GM21515 (cell line): ENCODE measurements at regions not wholly inside any gene's neighbourhood (a gene's known extent, or its start where the extent isn't known, plus 50 kb on each side); places are given as distances from the start of the nearest gene placed in this dataset.
A peak's percentile ranks its signal among the peaks of the same experiment; 100 is the strongest.
"Not testable (repeated sequence)": the region's sequence is repeated elsewhere in the genome, so short reads cannot be mapped to it uniquely, and the experiment has no call there.

Source experiments
- ATAC-seq: cut with Tn5 transposase; IDR thresholded peaks from one replicate; pipeline ENCODE4 v1.9.1; 2021; ENCODE audit not compliant: unreplicated experiment

DNA sequence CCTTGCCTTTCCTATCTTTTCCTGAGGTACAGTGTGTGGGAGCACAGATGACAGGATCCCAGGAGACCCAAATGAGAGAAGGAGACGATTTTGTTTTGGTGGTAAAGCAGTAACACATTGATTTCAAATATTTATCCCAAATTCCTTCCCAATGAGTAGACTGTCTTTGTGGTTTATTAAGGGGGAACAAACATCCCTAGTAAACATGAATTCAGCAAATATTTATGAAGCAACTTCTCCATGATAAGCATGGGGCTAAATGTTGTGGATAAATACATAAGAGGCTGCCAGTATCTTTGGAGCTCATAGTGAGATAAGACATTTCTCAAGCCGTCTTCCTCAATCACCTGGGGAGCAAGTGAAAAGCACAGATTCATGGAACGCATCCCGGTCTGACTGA, 460.8 kb upstream of the CFAP20DC start:
- ATAC-seq: no peak

DNA sequence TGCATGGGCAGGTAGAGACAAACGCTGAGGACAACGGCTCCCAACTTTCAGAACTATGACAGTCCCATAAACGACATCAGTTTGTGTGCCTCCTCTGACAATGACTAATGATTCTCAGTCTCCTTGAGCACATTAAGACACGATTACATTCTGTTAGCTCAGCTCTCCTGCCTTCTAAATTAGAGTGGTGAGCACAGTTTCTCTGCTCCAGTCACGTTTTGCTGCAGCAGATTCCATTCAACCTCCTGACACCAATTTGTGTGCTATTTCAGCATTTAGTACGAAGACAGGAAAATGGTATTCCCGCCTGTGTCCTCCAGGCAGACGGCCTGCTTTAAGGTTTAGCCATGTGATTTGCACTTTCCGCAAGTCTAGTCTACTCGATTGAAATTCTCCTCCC, 458.4 kb upstream of the CFAP20DC start:
- no peak for ATAC-seq

- ATAC-seq: no peak
Measured at GRCh38 chr3:59506191-59506590, 456.4 kb upstream of the CFAP20DC start.

DNA sequence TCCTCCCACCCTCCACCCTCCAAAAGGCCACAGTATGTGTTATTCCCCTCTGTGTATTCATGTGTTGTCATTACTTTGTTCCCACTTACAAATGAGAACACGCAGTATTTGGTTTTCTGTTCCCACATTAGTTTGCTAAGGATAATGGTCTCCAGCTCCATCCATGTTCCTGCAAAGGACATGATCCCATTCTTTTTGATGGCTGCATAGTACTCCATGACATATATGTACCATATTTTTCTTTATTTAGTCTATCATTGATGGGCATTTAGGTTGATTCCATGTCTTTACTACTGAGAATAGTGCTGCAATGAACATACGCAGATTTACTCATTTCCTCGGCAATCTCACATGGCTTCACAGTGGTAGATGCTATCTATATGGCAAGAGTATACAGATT, 453.6 kb upstream of the CFAP20DC start:
- ATAC-seq: no peak

DNA sequence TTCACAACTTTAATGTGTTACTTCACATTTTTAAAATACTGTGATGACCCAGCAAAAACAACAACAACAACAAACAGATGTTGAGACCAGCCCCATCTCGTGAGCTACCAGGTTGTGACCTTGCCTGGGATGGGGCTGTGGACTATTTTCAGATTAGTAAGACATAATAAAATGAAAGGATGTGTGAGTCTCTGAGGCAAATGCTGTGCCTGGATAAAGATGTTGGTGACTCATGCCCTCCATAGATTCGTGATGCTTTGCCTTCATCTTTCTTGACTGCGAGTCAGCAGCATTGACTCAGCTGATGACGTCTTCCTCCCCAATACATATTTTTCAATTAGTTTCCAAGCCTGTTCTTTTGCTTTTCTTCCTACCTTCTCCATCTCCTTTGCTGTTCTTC, 453.0 kb upstream of the CFAP20DC start:
- no peak for ATAC-seq

DNA sequence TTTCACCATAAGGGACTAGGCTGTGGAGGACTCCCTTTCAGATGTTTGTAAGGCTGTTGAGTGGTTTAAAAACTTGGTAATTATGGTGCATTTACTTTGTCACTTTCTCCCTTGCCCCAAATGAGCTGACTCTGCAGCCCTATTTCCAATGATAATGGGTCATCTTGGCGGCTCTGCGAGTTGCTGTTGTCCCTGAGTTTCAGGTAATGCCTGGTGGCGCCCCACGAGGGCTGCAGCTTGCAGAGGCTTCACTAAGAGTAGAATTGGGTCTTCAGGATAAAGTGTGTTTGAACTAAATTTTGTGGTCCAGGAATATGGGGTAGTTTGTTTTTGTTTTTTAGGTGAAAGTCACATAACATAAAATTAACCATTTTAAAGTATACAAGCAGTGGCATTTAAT, 450.1 kb upstream of the CFAP20DC start:
- no peak for ATAC-seq

- no peak for ATAC-seq
Measured at GRCh38 chr3:59499000-59499399, 449.2 kb upstream of the CFAP20DC start.

GRCh38 chr3:59496250-59496649, 446.4 kb upstream of the CFAP20DC start:
- no peak for ATAC-seq

DNA sequence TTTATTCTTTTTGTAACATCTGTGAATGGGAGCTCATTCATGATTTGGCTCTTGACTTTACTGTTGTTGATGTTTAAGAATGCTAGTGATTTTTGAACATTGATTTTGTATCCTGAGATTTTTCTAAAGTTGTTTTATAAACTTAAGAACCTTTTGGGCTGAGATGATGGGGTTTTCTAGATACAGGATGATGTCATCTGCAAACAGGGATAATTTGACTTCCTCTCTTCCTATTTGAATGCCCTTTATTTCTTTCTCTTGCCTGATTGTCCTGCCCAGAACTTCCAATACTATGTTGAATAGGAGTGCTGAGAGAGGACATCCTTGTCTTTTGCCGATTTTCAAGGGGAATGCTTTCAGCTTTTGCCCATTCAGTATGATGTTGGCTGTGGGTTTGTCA, 445.1 kb upstream of the CFAP20DC start:
- not testable (repeated sequence) for ATAC-seq

GRCh38 chr3:59486520-59486919, 436.7 kb upstream of the CFAP20DC start:
- ATAC-seq: no peak

GRCh38 chr3:59483191-59483590, 433.4 kb upstream of the CFAP20DC start:
- ATAC-seq: no peak

GRCh38 chr3:59482684-59483083, 432.9 kb upstream of the CFAP20DC start:
- no peak for ATAC-seq

- no peak for ATAC-seq
Measured at GRCh38 chr3:59481776-59482400, 432.1 kb upstream of the CFAP20DC start.

DNA sequence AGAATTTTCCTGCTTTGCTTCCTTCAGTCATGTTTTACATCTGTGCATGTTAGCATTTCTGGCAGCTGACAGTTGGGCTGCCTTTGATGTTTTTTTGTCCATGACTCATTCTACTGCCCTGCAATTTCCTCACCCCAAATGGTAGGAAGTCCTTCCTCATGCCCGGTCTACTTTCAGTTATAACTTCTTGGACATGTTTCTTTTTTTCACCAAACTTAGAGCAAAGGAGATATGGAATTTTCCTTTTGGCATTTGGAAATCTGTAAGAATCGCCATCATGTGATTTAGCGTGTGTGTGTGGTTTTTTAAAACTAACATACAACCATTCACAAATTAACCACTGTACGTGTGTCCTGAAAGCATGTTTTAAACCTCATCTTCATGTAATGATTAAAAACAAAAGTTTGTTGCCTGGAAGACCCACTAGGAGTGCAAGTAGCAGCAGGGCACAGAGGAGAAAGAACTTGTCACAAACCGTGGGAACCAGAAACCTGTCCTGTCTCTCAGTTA, 430.7 kb upstream of the CFAP20DC start:
- ATAC-seq: peak; percentile 69

GRCh38 chr3:59473636-59474035, 423.8 kb upstream of the CFAP20DC start:
- ATAC-seq: no peak

DNA sequence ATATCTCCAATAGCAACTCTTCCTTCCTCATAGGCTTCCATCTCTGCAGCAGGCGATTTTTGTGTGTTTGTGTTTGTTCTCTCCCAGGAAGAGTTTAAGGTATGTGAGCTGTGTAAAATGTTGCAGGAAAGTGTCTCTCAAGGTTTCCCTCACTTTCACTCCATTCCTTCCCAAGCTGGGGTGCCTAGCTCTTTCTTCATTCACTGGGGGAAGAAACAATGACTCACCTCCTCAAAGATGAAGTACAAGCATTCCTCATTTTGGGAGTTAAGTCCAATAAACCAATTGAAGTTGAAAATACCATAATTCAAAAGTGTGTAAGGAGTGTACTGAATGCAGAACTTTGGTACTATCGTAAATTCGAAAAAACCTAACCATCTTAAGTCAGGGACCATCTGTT, 422.7 kb upstream of the CFAP20DC start:
- no peak for ATAC-seq

DNA sequence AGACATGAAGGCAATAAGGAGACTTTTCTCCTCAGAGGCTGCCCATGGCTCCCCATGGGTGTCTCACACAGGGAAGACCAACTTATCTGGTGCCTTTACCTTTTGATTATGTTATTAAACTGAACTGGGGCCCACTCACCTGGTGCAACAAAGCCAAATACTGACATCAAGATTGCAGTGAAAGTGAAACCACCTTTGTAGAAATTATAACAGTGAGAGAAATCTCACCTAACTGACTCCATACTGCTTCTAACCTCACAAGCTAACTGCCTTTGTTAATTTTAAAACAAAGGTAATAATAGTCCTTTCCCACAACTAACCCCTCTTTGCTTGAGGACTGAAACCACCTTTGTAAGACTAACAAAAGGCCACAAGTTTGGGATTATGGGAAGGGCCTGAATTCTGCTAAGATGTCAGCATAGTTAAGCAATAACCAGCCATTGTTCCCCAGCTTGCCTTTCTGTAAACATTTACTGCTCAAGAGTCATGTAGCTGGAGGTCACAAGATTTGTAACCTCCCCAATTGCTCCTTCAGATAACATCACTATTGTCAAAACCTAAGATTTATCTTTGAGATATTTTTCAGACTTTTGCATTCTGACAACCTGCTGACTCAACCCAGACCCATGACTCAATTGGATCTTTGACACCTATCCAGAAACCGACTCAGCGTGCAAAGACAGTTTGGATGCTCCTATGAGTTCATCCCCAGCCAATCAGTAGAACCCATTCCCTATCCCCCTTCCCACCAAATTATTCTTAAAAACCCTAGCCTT, 420.3 kb upstream of the CFAP20DC start:
- no peak for ATAC-seq

- ATAC-seq: no peak
Measured at GRCh38 chr3:59467476-59467875, 417.7 kb upstream of the CFAP20DC start.

DNA sequence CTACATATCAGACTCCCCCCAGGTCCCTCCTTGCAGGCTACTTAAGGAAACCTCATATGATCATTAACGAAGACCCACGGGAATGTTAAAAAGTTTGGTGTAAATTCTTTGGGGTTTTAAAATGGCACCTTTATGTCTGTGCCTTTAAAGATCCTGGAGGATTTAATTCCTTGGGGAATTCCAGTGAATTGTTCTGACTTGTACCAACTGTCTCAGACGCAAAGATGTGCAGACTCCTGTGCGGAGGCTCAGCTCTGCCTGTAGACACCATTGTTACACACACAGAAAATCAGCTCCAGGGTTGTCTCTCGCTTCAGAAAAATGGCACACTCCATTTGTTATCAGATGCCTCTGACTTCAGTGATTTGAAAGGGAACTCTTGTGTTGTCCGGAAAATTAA, 414.4 kb upstream of the CFAP20DC start:
- ATAC-seq: no peak

GRCh38 chr3:59463253-59463652, 413.4 kb upstream of the CFAP20DC start:
- ATAC-seq: no peak

DNA sequence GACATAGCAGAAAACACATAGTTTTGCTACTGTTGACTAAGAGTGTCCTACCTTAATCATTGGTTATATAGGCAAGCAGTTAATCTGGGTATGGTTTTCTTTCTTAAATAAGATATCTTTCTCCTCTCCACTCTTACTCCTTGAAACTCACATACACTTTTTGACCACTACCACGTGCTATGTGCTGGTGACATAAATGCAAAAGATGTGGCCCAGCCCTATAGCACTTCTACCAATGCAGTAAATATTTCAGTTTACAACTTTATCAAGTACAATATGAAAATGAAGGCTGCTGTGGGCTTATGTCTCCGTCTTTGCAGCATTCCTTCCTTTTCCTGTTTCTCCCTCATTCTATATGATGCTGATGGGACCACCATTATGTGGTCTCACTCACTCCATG, 410.2 kb upstream of the CFAP20DC start:
- no peak for ATAC-seq

- ATAC-seq: peak; percentile 92
Measured at GRCh38 chr3:59456852-59457485, 407.1 kb upstream of the CFAP20DC start.
